Vagina (tissue), 2 donors: ENCODE measurements at regions not wholly inside any gene's neighbourhood (a gene's known extent, or its start where the extent isn't known, plus 50 kb on each side); places are given as distances from the start of the nearest gene placed in this dataset.

Experiments
- POLR2A ChIP-seq, 2 donors: fragments of 450-650 bp; IDR thresholded peaks; one replicate each; pipeline ENCODE4 v1.6.1; 2017; ENCODE audit warnings: antibody characterized with exemption in 2 of 2, mild to moderate bottlenecking in 2 of 2, moderate library complexity in 2 of 2
- POLR2AphosphoS5 ChIP-seq, 2 donors: sonication (generic); formaldehyde crosslinking; IDR thresholded peaks; one replicate each; pipeline ENCODE4 v1.9.0; 2017; ENCODE audit warnings: antibody characterized with exemption in 2 of 2, mild to moderate bottlenecking in 2 of 2, low read depth in 1 of 2; ENCODE audit not compliant: insufficient read depth in 1 of 2
- TF ChIP-seq, protein P1 (sequence below), 3 experiments: fragments of 450-650 bp in 2 of 3; fragments of 200-600 bp in 1 of 3; sonication (generic) in 1 of 3; IDR thresholded peaks; one replicate each; pipeline ENCODE4 v1.5.1; 2017 to 2019; ENCODE audit warnings: antibody characterized with exemption in 3 of 3, mild to moderate bottlenecking in 2 of 3, moderate library complexity in 2 of 3

- TF ChIP-seq, protein P1, sequence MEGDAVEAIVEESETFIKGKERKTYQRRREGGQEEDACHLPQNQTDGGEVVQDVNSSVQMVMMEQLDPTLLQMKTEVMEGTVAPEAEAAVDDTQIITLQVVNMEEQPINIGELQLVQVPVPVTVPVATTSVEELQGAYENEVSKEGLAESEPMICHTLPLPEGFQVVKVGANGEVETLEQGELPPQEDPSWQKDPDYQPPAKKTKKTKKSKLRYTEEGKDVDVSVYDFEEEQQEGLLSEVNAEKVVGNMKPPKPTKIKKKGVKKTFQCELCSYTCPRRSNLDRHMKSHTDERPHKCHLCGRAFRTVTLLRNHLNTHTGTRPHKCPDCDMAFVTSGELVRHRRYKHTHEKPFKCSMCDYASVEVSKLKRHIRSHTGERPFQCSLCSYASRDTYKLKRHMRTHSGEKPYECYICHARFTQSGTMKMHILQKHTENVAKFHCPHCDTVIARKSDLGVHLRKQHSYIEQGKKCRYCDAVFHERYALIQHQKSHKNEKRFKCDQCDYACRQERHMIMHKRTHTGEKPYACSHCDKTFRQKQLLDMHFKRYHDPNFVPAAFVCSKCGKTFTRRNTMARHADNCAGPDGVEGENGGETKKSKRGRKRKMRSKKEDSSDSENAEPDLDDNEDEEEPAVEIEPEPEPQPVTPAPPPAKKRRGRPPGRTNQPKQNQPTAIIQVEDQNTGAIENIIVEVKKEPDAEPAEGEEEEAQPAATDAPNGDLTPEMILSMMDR (IDR thresholded peaks at IDR 0.05): no peak
- TF ChIP-seq POLR2AphosphoS5 (IDR thresholded peaks at IDR 0.05; ENCODE audit: insufficient read depth in 1 of 2, low read depth in 1 of 2): no peak
- no peak for TF ChIP-seq POLR2A (IDR thresholded peaks at IDR 0.05)
Measured at GRCh38 chr11:129643031-129643721, 172.5 kb upstream of the TMEM45B start.
